GM12892 (cell line): ENCODE measurements at regions not wholly inside any gene's neighbourhood (a gene's known extent, or its start where the extent isn't known, plus 50 kb on each side); places are given as distances from the start of the nearest gene placed in this dataset.

Experiments used
- POLR2A ChIP-seq: IDR thresholded peaks from 2 replicates; pipeline ENCODE4 v1.6.1; 2011; ENCODE audit warnings: low read depth, low read length, control low read depth
- POLR2AphosphoS5 ChIP-seq: IDR thresholded peaks from 2 replicates; pipeline ENCODE4 v1.6.1; 2011; ENCODE audit warnings: low read depth, low read length, control low read depth
- TAF1 ChIP-seq: IDR thresholded peaks from 2 replicates; pipeline ENCODE4 v1.6.1; 2011; ENCODE audit warnings: low read depth, mild to moderate bottlenecking, control low read depth, low read length, borderline replicate concordance

DNA sequence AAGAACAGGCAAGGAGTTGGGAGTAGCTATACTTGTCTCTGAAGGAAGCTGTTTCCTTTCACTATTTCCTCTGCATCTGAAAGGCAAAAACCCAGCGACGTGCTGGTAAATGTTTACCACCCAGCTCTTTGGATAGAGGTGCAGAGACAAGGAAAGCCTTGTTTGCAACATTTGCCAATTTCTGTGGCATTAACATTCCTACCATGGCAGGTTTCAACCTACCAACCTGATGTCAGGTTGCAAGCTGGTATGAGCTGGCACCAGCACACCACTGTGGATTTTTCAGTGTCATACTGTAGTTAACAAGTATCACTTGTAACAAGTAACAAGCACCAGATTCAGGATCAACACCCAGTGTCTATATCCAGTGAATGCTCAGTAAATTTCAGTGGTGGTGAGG lies 294.8 kb upstream of the TMPO start:
- TF ChIP-seq POLR2A (no peak), POLR2AphosphoS5 (no peak), TAF1 (no peak)
